ENCODE measurements at regions not wholly inside any gene's neighbourhood (a gene's known extent, or its start where the extent isn't known, plus 50 kb on each side); places are given as distances from the start of the nearest gene placed in this dataset.
"Not testable (repeated sequence)": the region's sequence is repeated elsewhere in the genome, so short reads cannot be mapped to it uniquely, and the experiment has no call there.

GRCh38 chr6:166724576-166724975 lies 97.5 kb upstream of the RPS6KA2 start:
- no peak for DNase-seq (ENCODE audit: low read depth in 3 of 3)

GRCh38 chr6:166722785-166723184 lies 95.7 kb upstream of the RPS6KA2 start:
- DNase-seq (ENCODE audit: low read depth in 3 of 3) = no peak

- no peak for DNase-seq (ENCODE audit: low read depth in 3 of 3)
Measured at GRCh38 chr6:166721576-166721975, 94.5 kb upstream of the RPS6KA2 start.

- no peak for DNase-seq (ENCODE audit: low read depth in 3 of 3)
Measured at GRCh38 chr6:166720856-166721255, 93.8 kb upstream of the RPS6KA2 start.

- DNase-seq (ENCODE audit: low read depth in 3 of 3) = no peak
Measured at GRCh38 chr6:166719019-166719418, 92.0 kb upstream of the RPS6KA2 start.

GRCh38 chr6:166718516-166718915 lies 91.5 kb upstream of the RPS6KA2 start:
- DNase-seq (ENCODE audit: low read depth in 3 of 3) = no peak

- DNase-seq (ENCODE audit: low read depth in 3 of 3) = no peak
Measured at GRCh38 chr6:166716910-166717617, 90.0 kb upstream of the RPS6KA2 start.

- DNase-seq (ENCODE audit: low read depth in 3 of 3) = no peak
Measured at GRCh38 chr6:166715992-166716391, 88.9 kb upstream of the RPS6KA2 start.

GRCh38 chr6:166715065-166715464 lies 88.0 kb upstream of the RPS6KA2 start:
- DNase-seq (ENCODE audit: low read depth in 3 of 3) = no peak

GRCh38 chr6:166714581-166714980 lies 87.5 kb upstream of the RPS6KA2 start:
- DNase-seq (ENCODE audit: low read depth in 3 of 3) = no peak

- no peak for DNase-seq (ENCODE audit: low read depth in 3 of 3)
Measured at GRCh38 chr6:166714187-166714510, 87.1 kb upstream of the RPS6KA2 start.

- no peak for DNase-seq (ENCODE audit: low read depth in 3 of 3)
Measured at GRCh38 chr6:166713434-166714186, 86.6 kb upstream of the RPS6KA2 start.

GRCh38 chr6:166712286-166713228 lies 85.5 kb upstream of the RPS6KA2 start:
- DNase-seq (ENCODE audit: low read depth in 3 of 3) = no peak

GRCh38 chr6:166710084-166710483 lies 83.0 kb upstream of the RPS6KA2 start:
- DNase-seq (ENCODE audit: low read depth in 3 of 3) = no peak

- no peak for DNase-seq (ENCODE audit: low read depth in 3 of 3)
Measured at GRCh38 chr6:166708460-166708859, 81.4 kb upstream of the RPS6KA2 start.

- DNase-seq (ENCODE audit: low read depth in 3 of 3) = peak in 1 of 3 experiments; percentile 15
Measured at GRCh38 chr6:166707045-166707444, 80.0 kb upstream of the RPS6KA2 start.

- no peak for DNase-seq (ENCODE audit: low read depth in 3 of 3)
Measured at GRCh38 chr6:166705069-166705468, 78.0 kb upstream of the RPS6KA2 start.

GRCh38 chr6:166704171-166704570 lies 77.1 kb upstream of the RPS6KA2 start:
- no peak for DNase-seq (ENCODE audit: low read depth in 3 of 3)

GRCh38 chr6:166703149-166703710 lies 76.2 kb upstream of the RPS6KA2 start:
- no peak for DNase-seq (ENCODE audit: low read depth in 3 of 3)

- not testable (repeated sequence) for DNase-seq (ENCODE audit: low read depth in 3 of 3)
Measured at GRCh38 chr6:166701424-166701823, 74.4 kb upstream of the RPS6KA2 start.

- not testable (repeated sequence) for DNase-seq (ENCODE audit: low read depth in 3 of 3)
Measured at GRCh38 chr6:166700871-166701270, 73.8 kb upstream of the RPS6KA2 start.

- no peak for DNase-seq (ENCODE audit: low read depth in 3 of 3)
Measured at GRCh38 chr6:166697113-166697512, 70.1 kb upstream of the RPS6KA2 start.

Measured in stimulated activated CD4-positive, alpha-beta T cell treated with anti-CD3 and anti-CD28 coated beads, TNF-alpha, amount 100 ng/mL, for 24 hours (primary cell).